NT2/D1 (cell line): ENCODE measurements at regions not wholly inside any gene's neighbourhood (a gene's known extent, or its start where the extent isn't known, plus 50 kb on each side); places are given as distances from the start of the nearest gene placed in this dataset.

ENCODE experiments used
- YY1 ChIP-seq: IDR thresholded peaks from 2 replicates; pipeline ENCODE4 v1.6.1; 2011; ENCODE audit not compliant: insufficient read length, insufficient read depth
- ZNF274 ChIP-seq: IDR thresholded peaks from 2 replicates; pipeline ENCODE4 v1.6.1; 2011; ENCODE audit warnings: mild to moderate bottlenecking, low read depth, low read length

DNA sequence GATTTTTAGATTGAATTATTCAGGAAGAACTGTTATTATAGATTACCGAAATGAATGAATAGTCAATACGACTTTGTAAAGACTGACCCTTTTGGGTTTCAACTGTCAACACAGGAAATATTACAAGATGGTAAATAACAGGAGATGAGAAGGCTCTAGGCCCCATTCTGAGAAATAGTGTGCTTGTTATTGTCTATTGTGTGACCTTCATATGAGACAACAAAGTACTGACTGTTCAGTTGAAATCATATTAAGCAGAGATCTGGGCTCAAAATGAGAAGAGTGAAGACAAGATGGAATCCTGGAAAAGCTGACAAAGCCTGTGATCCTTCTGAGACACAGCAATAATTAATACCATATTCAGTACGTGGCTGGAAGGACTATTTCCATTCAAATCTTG lies 503.8 kb downstream of the INHBA start:
- TF ChIP-seq YY1 = no peak
- TF ChIP-seq ZNF274 = no peak
